CD14-positive monocyte (primary cell): ENCODE measurements at regions not wholly inside any gene's neighbourhood (a gene's known extent, or its start where the extent isn't known, plus 50 kb on each side); places are given as distances from the start of the nearest gene placed in this dataset.

Experiments used
- DNase-seq, 3 donors: peaks; one replicate each; pipeline ENCODE4 v3.0.0-alpha.2; 2011 to 2022
- H2AFZ ChIP-seq: 2 replicates; pipeline ENCODE4 v1.6.0; 2012; ENCODE audit warnings: mild to moderate bottlenecking, low read depth, low read length, inconsistent platforms; ENCODE audit not compliant: insufficient read depth, poor library complexity, severe bottlenecking
- H3K27ac ChIP-seq, 2 donors: 1 replicate in 1 of 2; 2 replicates in 1 of 2; pipeline ENCODE4 v1.5.1; 2012 to 2013; ENCODE audit warnings: low read length in 2 of 2, control low read depth in 1 of 2, inconsistent platforms in 1 of 2, low read depth in 1 of 2, mild to moderate bottlenecking in 1 of 2
- H3K27me3 ChIP-seq, 2 donors: one replicate each; pipeline versions ENCODE4 v1.6.0 to v1.6.1; 2011 to 2013; ENCODE audit warnings: low read length in 2 of 2; ENCODE audit not compliant: control insufficient read depth in 2 of 2, insufficient read depth in 2 of 2
- H3K36me3 ChIP-seq, 2 donors: replicated peaks in 1 of 2; 1 replicate in 1 of 2; 2 replicates in 1 of 2; pipeline versions ENCODE4 v1.5.1 to v1.6.1; 2012 to 2013; ENCODE audit warnings: low read length in 2 of 2, control low read depth in 1 of 2, inconsistent platforms in 1 of 2, mild to moderate bottlenecking in 1 of 2; ENCODE audit not compliant: insufficient read depth in 2 of 2, control insufficient read depth in 1 of 2
- H3K4me1 ChIP-seq, 2 donors: 1 replicate in 1 of 2; 2 replicates in 1 of 2; pipeline versions ENCODE4 v1.5.1 to v1.6.1; 2012 to 2013; ENCODE audit warnings: low read length in 2 of 2, control low read depth in 1 of 2, inconsistent platforms in 1 of 2, mild to moderate bottlenecking in 1 of 2, moderate library complexity in 1 of 2; ENCODE audit not compliant: insufficient read depth in 2 of 2, control insufficient read depth in 1 of 2
- H3K4me2 ChIP-seq: replicated peaks from 2 replicates; pipeline ENCODE3; 2012; ENCODE audit warnings: low read length, moderate library complexity, mild to moderate bottlenecking; ENCODE audit not compliant: poor library complexity, severe bottlenecking; ENCODE audit errors: extremely low read depth
- H3K4me3 ChIP-seq, 3 experiments: fragments of 200-600 bp in 1 of 3; sonication (generic) in 1 of 3; replicated peaks in 1 of 3; 1 replicate in 2 of 3; 2 replicates in 1 of 3; pipeline ENCODE4 v1.5.1; 2011 to 2013; ENCODE audit warnings: low read length in 3 of 3, mild to moderate bottlenecking in 3 of 3, control low read depth in 2 of 3, low read depth in 2 of 3, inconsistent platforms in 1 of 3, moderate library complexity in 1 of 3
- H3K79me2 ChIP-seq: 2 replicates; pipeline ENCODE4 v1.6.0; 2012; ENCODE audit warnings: mild to moderate bottlenecking, control low read depth, inconsistent platforms, low read length, moderate library complexity; ENCODE audit not compliant: insufficient read depth
- H3K9ac ChIP-seq: 2 replicates; pipeline ENCODE4 v1.6.0; 2017; ENCODE audit warnings: low read length, mild to moderate bottlenecking; ENCODE audit not compliant: insufficient read depth, poor library complexity, severe bottlenecking
- H3K9me3 ChIP-seq, 2 donors: replicated peaks in 1 of 2; 1 replicate in 1 of 2; 2 replicates in 1 of 2; pipeline versions ENCODE4 v1.5.1 to v1.6.1; 2012 to 2013; ENCODE audit warnings: low read length in 2 of 2, control low read depth in 1 of 2; ENCODE audit not compliant: control insufficient read depth in 1 of 2, insufficient read depth in 1 of 2
- H4K20me1 ChIP-seq: 2 replicates; pipeline ENCODE4 v1.6.0; 2012; ENCODE audit warnings: mild to moderate bottlenecking, low read length, control low read depth, moderate library complexity; ENCODE audit not compliant: insufficient read depth
- H3K27ac Mint-ChIP-seq, 7 donors: one replicate each; pipeline ENCODE4 v1.8.0; 2020; ENCODE audit warnings: mild to moderate bottlenecking in 7 of 7, mixed read lengths in 7 of 7, moderate library complexity in 6 of 7, inconsistent platforms in 2 of 7
- H3K27me3 Mint-ChIP-seq, 3 donors: one replicate each; pipeline ENCODE4 v1.8.0; 2021 to 2022; ENCODE audit warnings: low read depth in 3 of 3, mild to moderate bottlenecking in 3 of 3, mixed read lengths in 3 of 3, moderate library complexity in 3 of 3, inconsistent platforms in 1 of 3
- H3K36me3 Mint-ChIP-seq, 2 donors: one replicate each; pipeline ENCODE4 v1.8.0; 2020; ENCODE audit warnings: mixed read lengths in 2 of 2, inconsistent platforms in 1 of 2, mild to moderate bottlenecking in 1 of 2
- H3K4me1 Mint-ChIP-seq: one replicate; pipeline ENCODE4 v1.8.0; 2020; ENCODE audit warnings: mild to moderate bottlenecking, mixed read lengths
- H3K4me3 Mint-ChIP-seq, 2 donors: one replicate each; pipeline ENCODE4 v1.8.0; 2020; ENCODE audit warnings: mild to moderate bottlenecking in 2 of 2, mixed read lengths in 2 of 2, moderate library complexity in 1 of 2
- H3K9me3 Mint-ChIP-seq, 7 donors: one replicate each; pipeline ENCODE4 v1.8.0; 2020 to 2022; ENCODE audit warnings: mixed read lengths in 7 of 7, mild to moderate bottlenecking in 6 of 7, moderate library complexity in 6 of 7, inconsistent platforms in 2 of 7
- CTCF ChIP-seq: fragments of 200-600 bp; IDR thresholded peaks from one replicate; pipeline ENCODE4 v1.8.0; 2022; ENCODE audit warnings: antibody characterized with exemption, mild to moderate bottlenecking
- WGBS: methylation state at CpG from one replicate; pipeline ENCODE4 v1.1.5; 2013; ENCODE audit warnings: missing lambda C conversion rate; ENCODE audit not compliant: insufficient coverage; 5-methylcytosine and 5-hydroxymethylcytosine counted together
- intact Hi-C, 2 donors: fragments of 100-400 bp; cut with micrococcal nuclease; formaldehyde crosslinking; loops; one replicate each; pipeline versions ENCODE4 v1.15.0 to v1.15.1; 2023

- WGBS: 95% methylated on average over 2 of the region's 2 CpGs
- no peaks in the 10 kb centered on the region for H3K4me1 Mint-ChIP-seq
- Histone ChIP-seq H3K4me2 (no peak overlapping the region), H3K9ac (no peak overlapping the region), H3K36me3 (no peaks in the 10 kb centered on the region), H4K20me1 (no peaks in the 10 kb centered on the region), H3K4me1 (no peaks in the 10 kb centered on the region), H3K27me3 (no peaks in the 10 kb centered on the region), H3K9me3 (peaks cover 3 to 7% of the 10 kb centered on the region in 2 donors), H3K79me2 (no peaks in the 10 kb centered on the region), H2AFZ (no peak overlapping the region), H3K4me3 (no peak overlapping the region), H3K27ac (no peak overlapping the region)
- H3K9me3 Mint-ChIP-seq: peaks cover 2 to 12% (median 6%) of the 10 kb centered on the region in 7 donors
- intact Hi-C loops: no loop called here
- H3K36me3 Mint-ChIP-seq: no peaks in the 10 kb centered on the region
- no peaks in the 10 kb centered on the region for H3K27me3 Mint-ChIP-seq
- no peak for DNase-seq
- no peak overlapping the region for H3K4me3 Mint-ChIP-seq
- TF ChIP-seq CTCF: no peak
- no peak overlapping the region for H3K27ac Mint-ChIP-seq
Observed at GRCh38 chr4:14653338-14653737, 348.9 kb upstream of the CPEB2 start.

- intact Hi-C loops: no loop called here
- Mint-ChIP-seq H3K27me3 (no peaks in the 10 kb centered on the region), H3K4me1 (no peaks in the 10 kb centered on the region), H3K27ac (no peak overlapping the region), H3K9me3 (peaks cover 2 to 19% (median 4%) of the 10 kb centered on the region in 7 donors), H3K36me3 (no peaks in the 10 kb centered on the region), H3K4me3 (no peak overlapping the region)
- H4K20me1 ChIP-seq: no peaks in the 10 kb centered on the region
- no peak for TF ChIP-seq CTCF
- no peak for DNase-seq
- no peaks in the 10 kb centered on the region for H3K4me1 ChIP-seq
- peaks cover 0 to 2% of the 10 kb centered on the region in 2 donors for H3K9me3 ChIP-seq
- no peaks in the 10 kb centered on the region for H3K27me3 ChIP-seq
- no peaks in the 10 kb centered on the region for H3K36me3 ChIP-seq
- H3K9ac ChIP-seq: no peak overlapping the region
- no peak overlapping the region for H3K4me2 ChIP-seq
- no peaks in the 10 kb centered on the region for H3K79me2 ChIP-seq
- no peak overlapping the region for H3K27ac ChIP-seq
- H3K4me3 ChIP-seq: no peak overlapping the region
- WGBS: no CpG with 5 or more reads among the region's 5 CpGs
- no peak overlapping the region for H2AFZ ChIP-seq
Observed at GRCh38 chr4:14659286-14659685, 343.0 kb upstream of the CPEB2 start.
